IPS-15b (cell line): ENCODE measurements at regions not wholly inside any gene's neighbourhood (a gene's known extent, or its start where the extent isn't known, plus 50 kb on each side); places are given as distances from the start of the nearest gene placed in this dataset.

ENCODE experiments used
- H3K27me3 ChIP-seq: one replicate; pipeline ENCODE4 v1.6.1; 2013; ENCODE audit warnings: low read length; ENCODE audit not compliant: control insufficient read depth, insufficient read depth
- H3K36me3 ChIP-seq: one replicate; pipeline ENCODE4 v1.6.1; 2013; ENCODE audit warnings: low read length; ENCODE audit not compliant: control insufficient read depth, insufficient read depth
- H3K4me1 ChIP-seq: one replicate; pipeline ENCODE4 v1.6.1; 2013; ENCODE audit warnings: mild to moderate bottlenecking, low read length; ENCODE audit not compliant: control insufficient read depth, insufficient read depth
- H3K4me3 ChIP-seq: one replicate; pipeline ENCODE4 v1.5.1; 2013; ENCODE audit warnings: low read depth, low read length
- H3K9ac ChIP-seq: one replicate; pipeline ENCODE4 v1.6.1; 2013; ENCODE audit warnings: low read depth, mild to moderate bottlenecking, low read length
- H3K9me3 ChIP-seq: one replicate; pipeline ENCODE4 v1.6.1; 2013; ENCODE audit warnings: mild to moderate bottlenecking, low read length; ENCODE audit not compliant: control insufficient read depth, insufficient read depth

DNA sequence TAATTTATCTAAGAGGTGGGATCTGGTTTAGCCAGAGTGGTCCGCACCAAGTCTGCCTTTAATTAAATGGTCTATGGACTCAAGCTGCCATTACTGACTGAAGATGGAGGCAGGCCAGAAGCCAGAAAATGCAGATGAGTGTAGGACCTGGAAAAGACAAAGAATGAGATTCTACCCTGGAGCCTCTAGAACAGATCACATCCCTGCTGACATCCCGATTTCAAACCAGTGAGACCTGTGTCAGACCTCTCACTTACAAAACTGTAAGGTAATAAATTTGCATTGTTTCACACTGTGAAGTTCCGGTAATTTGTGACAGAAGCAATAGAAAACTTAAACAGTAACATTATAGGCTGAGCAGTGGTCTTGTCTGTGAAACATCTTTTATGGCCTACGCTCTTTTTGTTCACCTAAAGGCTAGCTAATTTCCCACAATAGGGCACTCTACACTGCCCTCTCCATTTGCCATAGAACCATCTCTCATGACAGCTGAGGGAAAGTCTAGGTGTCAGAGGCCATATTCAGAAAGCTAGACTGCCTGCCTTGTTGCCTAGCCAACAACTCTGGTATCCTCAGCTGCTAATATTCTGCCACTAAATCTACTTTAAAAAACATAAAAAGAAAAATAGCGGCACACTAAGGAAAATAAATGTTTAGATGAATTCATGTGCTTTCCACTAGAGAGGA, 1396.2 kb upstream of the PIK3C3 start:
- Histone ChIP-seq H3K36me3 (no peaks in the 10 kb centered on the region), H3K4me3 (no peak overlapping the region), H3K9ac (no peak overlapping the region), H3K27me3 (no peaks in the 10 kb centered on the region), H3K9me3 (no peaks in the 10 kb centered on the region), H3K4me1 (no peaks in the 10 kb centered on the region)

DNA sequence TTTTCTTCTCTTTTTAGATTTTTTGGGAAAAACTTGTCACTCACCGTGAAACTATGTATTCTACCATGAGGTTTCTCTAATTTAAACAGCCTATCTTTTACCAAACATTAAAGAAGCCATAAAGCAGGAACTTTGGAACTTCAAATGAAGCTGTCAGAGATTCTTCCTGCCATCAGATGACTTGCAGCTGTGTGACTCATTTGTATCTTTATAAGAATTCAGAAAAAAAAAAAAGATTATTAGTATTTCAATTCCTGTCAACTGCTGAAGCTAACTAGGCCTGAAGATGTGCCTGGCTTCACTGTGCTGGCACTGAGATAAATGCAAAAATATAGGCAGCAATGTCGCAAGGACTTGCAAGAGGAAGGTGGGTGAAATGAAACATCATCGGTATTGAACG, 1399.1 kb upstream of the PIK3C3 start:
- H3K27me3 ChIP-seq = no peaks in the 10 kb centered on the region

DNA sequence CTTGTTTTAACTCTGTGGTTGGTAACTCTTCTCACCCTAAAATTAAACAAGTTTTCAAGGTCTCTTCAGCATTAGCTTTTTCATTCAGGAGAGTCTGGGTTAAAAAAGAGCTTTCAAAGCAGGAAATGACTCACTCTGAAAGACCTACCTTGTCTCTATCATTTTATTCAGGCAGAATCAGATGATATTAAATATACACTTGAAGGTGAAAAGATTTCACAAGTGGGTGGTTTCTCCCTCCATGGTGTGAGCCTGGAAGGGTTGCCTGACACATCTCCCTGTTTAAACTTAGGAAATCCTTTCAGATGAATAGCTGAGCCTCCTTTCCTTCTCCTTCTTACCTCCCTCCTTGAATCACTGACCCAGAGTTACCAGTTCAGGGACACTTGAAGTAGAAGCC, 1402.0 kb upstream of the PIK3C3 start:
- H3K36me3 ChIP-seq = no peaks in the 10 kb centered on the region
- H3K4me1 ChIP-seq = no peaks in the 10 kb centered on the region
- H3K4me3 ChIP-seq = no peak overlapping the region
- H3K27me3 ChIP-seq = no peaks in the 10 kb centered on the region
- no peak overlapping the region for H3K9ac ChIP-seq
- H3K9me3 ChIP-seq = no peaks in the 10 kb centered on the region

More for the DNA sequence above, 1399.1 kb upstream of the PIK3C3 start:
- Histone ChIP-seq H3K4me1 (no peaks in the 10 kb centered on the region), H3K36me3 (no peaks in the 10 kb centered on the region), H3K4me3 (no peak overlapping the region), H3K9ac (no peak overlapping the region), H3K9me3 (no peaks in the 10 kb centered on the region)

GRCh38 chr18:40546875-40547274, 1408.2 kb upstream of the PIK3C3 start:
- Histone ChIP-seq H3K27me3 (no peaks in the 10 kb centered on the region), H3K36me3 (no peaks in the 10 kb centered on the region), H3K4me3 (no peak overlapping the region), H3K9ac (no peak overlapping the region), H3K9me3 (no peaks in the 10 kb centered on the region), H3K4me1 (no peaks in the 10 kb centered on the region)

DNA sequence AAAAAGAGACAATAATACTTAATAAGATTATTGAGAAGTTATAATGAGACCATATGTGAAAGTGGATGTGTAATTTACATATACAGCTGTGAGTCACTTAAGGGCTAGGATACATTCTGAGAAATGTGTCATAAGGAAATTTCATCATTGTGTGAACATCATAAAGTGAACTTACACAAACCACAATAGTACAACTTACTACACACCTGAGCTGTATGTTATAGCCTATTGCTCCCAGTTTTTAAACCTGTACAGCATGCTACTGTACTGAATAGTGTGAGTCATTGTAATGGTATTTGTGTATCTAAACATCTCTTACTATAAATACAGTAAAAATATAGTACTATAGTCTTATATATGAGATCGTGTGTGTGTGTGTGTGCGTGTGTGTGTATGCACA, 1420.3 kb upstream of the PIK3C3 start:
- H3K4me3 ChIP-seq = no peak overlapping the region
- H3K27me3 ChIP-seq = no peaks in the 10 kb centered on the region
- H3K36me3 ChIP-seq = no peaks in the 10 kb centered on the region
- H3K4me1 ChIP-seq = no peaks in the 10 kb centered on the region
- H3K9me3 ChIP-seq = no peaks in the 10 kb centered on the region
- H3K9ac ChIP-seq = no peak overlapping the region

DNA sequence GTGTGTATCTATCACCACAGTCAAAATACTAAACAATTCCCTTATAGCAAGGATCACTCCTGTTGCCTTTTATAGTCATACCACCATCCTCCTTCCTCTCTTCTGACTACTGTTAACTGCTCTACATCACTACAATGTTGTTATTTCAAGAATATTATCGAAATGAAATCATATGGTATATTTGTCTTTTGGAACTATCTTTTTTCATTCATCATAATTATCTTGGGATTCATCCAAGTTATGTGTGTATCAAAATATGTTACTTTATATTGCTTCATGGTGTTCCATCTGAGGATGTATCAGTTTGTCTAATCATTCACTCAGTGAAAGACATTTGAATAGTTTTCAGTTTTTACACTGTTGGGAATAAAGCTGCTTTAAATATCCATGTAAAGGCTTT, 1423.0 kb upstream of the PIK3C3 start:
- Histone ChIP-seq H3K36me3 (no peaks in the 10 kb centered on the region), H3K9me3 (no peaks in the 10 kb centered on the region), H3K4me1 (no peaks in the 10 kb centered on the region), H3K9ac (no peak overlapping the region), H3K4me3 (no peak overlapping the region), H3K27me3 (no peaks in the 10 kb centered on the region)

- H3K9me3 ChIP-seq = no peaks in the 10 kb centered on the region
- no peak overlapping the region for H3K4me3 ChIP-seq
- no peak overlapping the region for H3K9ac ChIP-seq
These were observed 1424.0 kb upstream of the PIK3C3 start for GRCh38 chr18:40531051-40531450.

GRCh38 chr18:40529478-40529877, 1425.6 kb upstream of the PIK3C3 start:
- Histone ChIP-seq H3K4me1 (no peaks in the 10 kb centered on the region), H3K36me3 (no peaks in the 10 kb centered on the region), H3K4me3 (no peak overlapping the region), H3K9ac (no peak overlapping the region), H3K27me3 (no peaks in the 10 kb centered on the region), H3K9me3 (no peaks in the 10 kb centered on the region)

More at GRCh38 chr18:40531051-40531450, 1424.0 kb upstream of the PIK3C3 start:
- Histone ChIP-seq H3K36me3 (no peaks in the 10 kb centered on the region), H3K4me1 (no peaks in the 10 kb centered on the region), H3K27me3 (no peaks in the 10 kb centered on the region)

GRCh38 chr18:40524881-40525280, 1430.2 kb upstream of the PIK3C3 start:
- no peaks in the 10 kb centered on the region for H3K36me3 ChIP-seq
- H3K27me3 ChIP-seq = no peaks in the 10 kb centered on the region
- H3K9ac ChIP-seq = no peak overlapping the region

DNA sequence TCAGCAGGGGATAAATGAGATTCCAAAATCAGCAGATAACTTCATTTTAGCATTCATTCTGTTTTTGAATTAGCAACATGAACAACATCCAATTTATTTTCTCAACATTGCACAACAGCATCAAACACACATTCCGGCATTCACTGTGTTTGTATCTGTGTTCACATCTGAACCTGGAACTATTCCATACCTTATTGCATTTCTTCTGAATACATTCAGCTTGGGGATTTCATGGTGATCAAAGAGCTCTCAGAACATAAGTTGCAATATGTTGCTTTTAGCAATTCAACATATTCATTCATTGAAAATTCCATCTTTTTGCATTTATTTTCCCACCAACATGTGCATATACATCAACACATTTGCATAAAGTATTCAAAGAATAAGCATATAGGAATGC, 1431.7 kb upstream of the PIK3C3 start:
- H3K27me3 ChIP-seq = no peaks in the 10 kb centered on the region
- no peaks in the 10 kb centered on the region for H3K36me3 ChIP-seq
- no peaks in the 10 kb centered on the region for H3K4me1 ChIP-seq
- no peaks in the 10 kb centered on the region for H3K9me3 ChIP-seq
- no peak overlapping the region for H3K9ac ChIP-seq
- H3K4me3 ChIP-seq = no peak overlapping the region

More at GRCh38 chr18:40524881-40525280, 1430.2 kb upstream of the PIK3C3 start:
- no peak overlapping the region for H3K4me3 ChIP-seq
- H3K9me3 ChIP-seq = no peaks in the 10 kb centered on the region
- H3K4me1 ChIP-seq = no peaks in the 10 kb centered on the region

DNA sequence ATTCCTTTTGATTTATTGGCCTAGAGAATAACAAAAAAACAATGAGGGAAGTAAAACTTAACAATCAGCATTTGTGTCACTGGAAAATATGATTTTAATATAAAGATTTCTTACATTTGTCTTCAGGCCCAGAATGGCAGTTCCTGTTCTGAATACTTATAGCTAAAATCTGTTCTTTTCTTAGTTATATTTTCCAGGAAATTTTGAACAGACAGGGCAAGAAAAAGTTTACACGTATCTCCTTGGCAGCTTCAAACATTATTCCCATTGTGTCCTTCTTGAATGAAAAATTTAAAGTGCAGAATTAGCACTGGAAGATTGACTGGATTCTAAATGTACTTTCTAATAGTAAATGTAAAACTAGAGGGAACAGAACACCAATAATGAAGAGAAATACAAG, 1454.0 kb upstream of the PIK3C3 start:
- H3K9ac ChIP-seq = no peak overlapping the region
- no peak overlapping the region for H3K4me3 ChIP-seq
- no peaks in the 10 kb centered on the region for H3K4me1 ChIP-seq
- H3K36me3 ChIP-seq = no peaks in the 10 kb centered on the region
- H3K9me3 ChIP-seq = no peaks in the 10 kb centered on the region
- no peaks in the 10 kb centered on the region for H3K27me3 ChIP-seq

DNA sequence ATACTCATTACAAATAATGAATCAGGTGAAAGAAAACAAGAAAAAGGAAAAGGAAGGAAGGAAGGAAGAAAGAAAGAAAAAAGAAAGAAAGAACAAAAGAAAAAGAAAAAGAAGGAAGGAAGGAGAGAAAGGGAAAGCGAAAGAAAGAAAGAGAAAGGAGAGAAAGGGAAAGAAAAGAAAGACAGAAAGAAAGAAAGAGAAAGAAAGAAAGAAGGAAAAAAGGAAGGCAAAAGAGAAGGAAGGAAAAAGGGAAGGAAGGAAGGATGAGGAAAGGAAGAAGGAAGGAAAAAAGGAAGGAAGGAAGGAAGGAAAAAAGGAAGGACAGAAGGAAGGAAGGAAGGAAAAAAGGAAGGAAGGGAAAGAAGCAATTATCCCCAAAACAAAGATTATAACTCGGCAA, 1460.4 kb upstream of the PIK3C3 start:
- Histone ChIP-seq H3K9ac (no peak overlapping the region), H3K27me3 (no peaks in the 10 kb centered on the region), H3K4me3 (no peak overlapping the region), H3K36me3 (no peaks in the 10 kb centered on the region), H3K4me1 (no peaks in the 10 kb centered on the region), H3K9me3 (no peaks in the 10 kb centered on the region)
